UCSD-AML1 (cell line): ENCODE measurements at regions not wholly inside any gene's neighbourhood (a gene's known extent, or its start where the extent isn't known, plus 50 kb on each side); places are given as distances from the start of the nearest gene placed in this dataset.
"Not testable (repeated sequence)": the region's sequence is repeated elsewhere in the genome, so short reads cannot be mapped to it uniquely, and the experiment has no call there.

Source experiments
- DNase-seq: peaks from one replicate; lab custom pipeline; 2025; ENCODE audit not compliant: unreplicated experiment; lab: John Stamatoyannopoulos, UW

DNA sequence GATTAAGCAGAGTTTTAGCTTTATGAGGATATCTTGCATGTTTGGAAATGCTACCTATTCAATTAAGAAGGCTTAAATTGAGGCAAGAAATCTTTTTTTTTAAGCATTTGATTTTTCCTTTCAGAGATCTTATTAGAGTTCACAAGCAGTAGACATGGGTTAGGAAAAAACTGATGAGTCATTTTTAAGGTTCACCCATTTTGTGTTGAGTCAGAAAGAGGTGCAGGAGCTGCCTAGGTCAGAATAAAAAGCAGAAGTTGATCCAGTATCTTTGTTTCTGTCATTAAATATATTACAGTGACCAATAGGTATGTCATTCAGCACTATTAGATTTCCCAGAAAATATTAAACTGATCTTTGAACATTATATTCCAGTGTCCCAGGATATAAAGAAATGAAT is 306.8 kb downstream of the LMBRD1 start:
- DNase-seq, result no peak

GRCh38 chr6:69487688-69488087 is 309.1 kb downstream of the LMBRD1 start:
- DNase-seq, result no peak

DNA sequence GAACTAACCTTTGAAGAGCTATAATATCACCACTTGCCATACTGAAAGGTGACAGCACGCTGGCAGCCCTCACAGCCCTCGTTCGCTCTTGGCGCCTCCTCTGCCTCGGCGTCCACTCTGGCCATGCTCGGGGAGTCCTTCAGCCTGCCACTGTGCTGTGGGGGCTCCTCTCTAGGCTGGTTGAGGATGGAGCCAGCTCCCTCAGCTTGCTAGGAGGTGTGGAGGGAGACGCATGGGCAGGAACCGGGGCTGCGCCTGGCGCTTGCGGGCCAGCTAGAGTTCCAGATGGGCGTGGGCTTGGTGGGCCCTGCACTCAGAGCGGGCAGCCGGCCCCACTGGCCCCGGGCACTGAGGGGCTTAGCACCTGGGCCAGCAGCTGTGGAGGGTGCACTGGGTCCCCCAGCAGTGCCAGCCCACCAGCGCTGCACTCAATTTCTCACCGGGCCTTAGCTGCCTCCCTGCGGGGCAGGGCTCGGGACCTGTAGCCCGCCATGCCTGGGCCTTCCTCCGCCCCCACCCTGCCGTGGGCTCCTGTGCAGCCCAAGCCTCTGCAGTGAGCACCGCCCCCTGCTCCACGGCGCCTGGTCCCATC is 329.7 kb downstream of the LMBRD1 start:
- DNase-seq, result no peak

- no peak for DNase-seq
These were observed 330.9 kb downstream of the LMBRD1 start for GRCh38 chr6:69465866-69466265.

- no peak for DNase-seq
These were observed 340.7 kb downstream of the LMBRD1 start for GRCh38 chr6:69456086-69456485.

DNA sequence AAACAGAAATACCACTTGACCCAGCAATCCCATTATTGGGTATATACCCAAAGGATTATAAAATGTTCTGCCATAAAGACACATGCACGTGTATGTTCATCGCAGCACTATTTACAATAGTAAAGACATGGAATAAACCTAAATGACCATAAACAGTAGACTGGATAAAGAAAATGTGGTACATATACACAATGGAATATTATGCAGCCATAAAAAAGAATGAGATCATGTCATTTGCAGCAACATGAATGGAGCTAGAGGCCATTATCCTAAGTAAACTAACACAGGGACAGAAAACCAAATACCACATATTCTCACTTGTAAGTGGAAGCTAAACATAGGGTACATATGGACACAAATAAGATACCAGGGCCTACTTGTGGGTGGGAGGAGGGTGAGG is 342.2 kb downstream of the LMBRD1 start:
- not testable (repeated sequence) for DNase-seq

GRCh38 chr6:69450493-69450892 is 346.3 kb downstream of the LMBRD1 start:
- not testable (repeated sequence) for DNase-seq

GRCh38 chr6:69449887-69450286 is 346.9 kb downstream of the LMBRD1 start:
- no peak for DNase-seq
